ENCODE measurements at regions not wholly inside any gene's neighbourhood (a gene's known extent, or its start where the extent isn't known, plus 50 kb on each side); places are given as distances from the start of the nearest gene placed in this dataset.

- TF ChIP-seq POLR2A (IDR thresholded peaks at IDR 0.05; ENCODE audit: low read length) (no peak), GATA1 (IDR thresholded peaks at IDR 0.05; ENCODE audit: low read depth, low read length) (no peak)
These were observed 216.1 kb downstream of the MAFB start for GRCh38 chr20:40472905-40473304.
